GM12878 (cell line): ENCODE measurements at regions not wholly inside any gene's neighbourhood (a gene's known extent, or its start where the extent isn't known, plus 50 kb on each side); places are given as distances from the start of the nearest gene placed in this dataset.

Source experiments
- ATAC-seq: fragments of 200-7000 bp; cut with Tn5 transposase; 3 replicates; pipeline ENCODE4 v1.9.1; 2020; ENCODE audit warnings: mild to moderate bottlenecking, moderate library complexity
- BruUV-seq: library from RNA; stranded (reverse); fragments of 400-500 nt; replicated peaks from 2 replicates; lab custom pipeline; 2021; lab: Mats Ljungman, UMichigan
- CTCF ChIA-PET: fragments of 300-600 bp; sonication (Branson Sonifier 250); formaldehyde crosslinking; extraction: SDS; loops from one replicate; lab custom pipeline; 2021; ENCODE audit warnings: inconsistent platforms; lab: Yijun Ruan, JAX
- POLR2A ChIA-PET: fragments of 350-600 bp; formaldehyde crosslinking; extraction: SDS; loops from one replicate; lab custom pipeline; 2021; ENCODE audit warnings: inconsistent platforms; lab: Charles Lee
- RAD21 ChIA-PET: fragments of 300-600 bp; sonication (Branson Sonifier 250); formaldehyde crosslinking; loops from one replicate; lab custom pipeline; 2023; ENCODE audit warnings: antibody characterized with exemption; ENCODE audit not compliant: unreplicated experiment; lab: Charles Lee
- SMC1A ChIA-PET: fragments of 300-600 bp; sonication (Branson Sonifier 250); formaldehyde crosslinking; loops from one replicate; lab custom pipeline; 2023; ENCODE audit not compliant: unreplicated experiment, uncharacterized antibody; lab: Charles Lee
- DNase-seq: peaks from one replicate; pipeline ENCODE4 v3.0.0-alpha.2; 2011; ENCODE audit warnings: low read depth, low spot score
- FAIRE-seq: peaks from 3 replicates; lab custom pipeline; 2011; peaks lifted over from hg19 to GRCh38; lab: Jason Lieb, UNC
- H2AFZ ChIP-seq: 2 replicates; pipeline ENCODE4 v1.6.0; 2011; ENCODE audit warnings: low read depth, low read length, control low read depth; ENCODE audit not compliant: control insufficient read depth
- H3K27ac ChIP-seq: 2 replicates; pipeline ENCODE4 v1.5.1; 2011; ENCODE audit warnings: control low read depth; ENCODE audit not compliant: control insufficient read depth, insufficient read depth
- H3K27me3 ChIP-seq, 2 experiments: replicated peaks in 1 of 2; 2 replicates each; pipeline versions ENCODE4 v1.6.0 to v1.6.1; 2011; ENCODE audit warnings: low read length in 1 of 2; ENCODE audit not compliant: control insufficient read depth in 2 of 2, insufficient read depth in 2 of 2
- H3K36me3 ChIP-seq, 2 experiments: 2 replicates each; pipeline ENCODE4 v1.5.1; 2011; ENCODE audit warnings: low read length in 1 of 2; ENCODE audit not compliant: control insufficient read depth in 2 of 2, insufficient read depth in 2 of 2
- H3K4me1 ChIP-seq: 2 replicates; pipeline ENCODE4 v1.6.1; 2011; ENCODE audit warnings: mild to moderate bottlenecking, low read length, moderate library complexity, mixed read lengths; ENCODE audit not compliant: control insufficient read depth, insufficient read depth
- H3K4me2 ChIP-seq: 2 replicates; pipeline ENCODE4 v1.6.0; 2011; ENCODE audit warnings: control low read depth; ENCODE audit not compliant: control insufficient read depth, insufficient read depth
- H3K4me3 ChIP-seq: fragments of 200-600 bp; sonication (generic); 2 replicates; pipeline ENCODE4 v1.5.1; 2016
- H3K79me2 ChIP-seq: 2 replicates; pipeline ENCODE4 v1.6.0; 2011; ENCODE audit warnings: low read length; ENCODE audit not compliant: control insufficient read depth, insufficient read depth
- H3K9ac ChIP-seq: 2 replicates; pipeline ENCODE4 v1.8.0; 2011; ENCODE audit warnings: low read length, control low read depth, mixed read lengths; ENCODE audit not compliant: control insufficient read depth, insufficient read depth
- H3K9me3 ChIP-seq: replicated peaks from 3 replicates; pipeline ENCODE4 v1.5.1; 2011; ENCODE audit warnings: mild to moderate bottlenecking, low read length; ENCODE audit not compliant: control insufficient read depth, insufficient read depth
- H4K20me1 ChIP-seq: 2 replicates; pipeline ENCODE4 v1.6.0; 2011; ENCODE audit not compliant: control insufficient read depth, insufficient read depth
- ETV6 ChIP-seq, 2 experiments: fragments of 450-650 bp in 1 of 2; IDR thresholded peaks in 1 of 2; conservative IDR thresholded peaks in 1 of 2; 2 replicates each; pipeline ENCODE4 v1.6.1; 2014; ENCODE audit warnings: antibody characterized with exemption in 1 of 2, borderline replicate concordance in 1 of 2, low read depth in 1 of 2, mild to moderate bottlenecking in 1 of 2, moderate library complexity in 1 of 2
- GATAD2B ChIP-seq: fragments of 450-650 bp; conservative IDR thresholded peaks from 2 replicates; pipeline ENCODE4 v1.6.1; 2017; ENCODE audit warnings: low read depth, mild to moderate bottlenecking, moderate library complexity
- HDAC2 ChIP-seq: fragments of 200-600 bp; sonication (generic); IDR thresholded peaks from 2 replicates; pipeline ENCODE4 v1.6.1; 2017
- JUNB ChIP-seq: IDR thresholded peaks from 2 replicates; pipeline ENCODE4 v1.6.1; 2016; ENCODE audit warnings: antibody characterized with exemption, mild to moderate bottlenecking
- NBN ChIP-seq: fragments of 450-650 bp; IDR thresholded peaks from 2 replicates; pipeline ENCODE4 v1.6.1; 2016
- NFIC ChIP-seq: IDR thresholded peaks from 2 replicates; pipeline ENCODE4 v1.6.1; 2012; ENCODE audit warnings: low read depth, mild to moderate bottlenecking, inconsistent platforms, low read length, moderate library complexity
- PAX8 ChIP-seq: fragments of 450-650 bp; IDR thresholded peaks from 2 replicates; pipeline ENCODE4 v1.6.1; 2017; ENCODE audit warnings: mild to moderate bottlenecking, moderate library complexity
- RFX5 ChIP-seq: IDR thresholded peaks from 2 replicates; pipeline ENCODE4 v1.6.1; 2011; ENCODE audit warnings: low read depth, low read length, improper control_type of control experiment
- WRNIP1 ChIP-seq: IDR thresholded peaks from 2 replicates; pipeline ENCODE4 v1.6.1; 2011; ENCODE audit warnings: low read depth, low read length, improper control_type of control experiment, borderline replicate concordance
- ZNF622 ChIP-seq: fragments of 450-650 bp; IDR thresholded peaks from 2 replicates; pipeline ENCODE4 v1.6.1; 2017; ENCODE audit warnings: mild to moderate bottlenecking, inconsistent platforms
- WGBS: methylation state at CpG from one replicate; pipeline ENCODE4 v1.1.6; 2016; ENCODE audit warnings: low lambda C conversion rate; ENCODE audit not compliant: insufficient replicate concordance, insufficient coverage; ENCODE audit errors: missing lambda C conversion rate; 5-methylcytosine and 5-hydroxymethylcytosine counted together
- in situ Hi-C: fragments of 300-500 bp; cut with MboI; formaldehyde crosslinking; loops from 9 replicates; pipeline ENCODE4 v1.14.3; 2018; ENCODE audit warnings: mixed read lengths
- intact Hi-C: fragments of 100-400 bp; cut with micrococcal nuclease; formaldehyde crosslinking; loops from one replicate; pipeline ENCODE4 v1.14.2; 2022; ENCODE audit not compliant: unreplicated experiment
- TF ChIP-seq, protein P1 (sequence below): fragments of 450-650 bp; IDR thresholded peaks from 2 replicates; pipeline ENCODE4 v1.6.1; 2017; ENCODE audit warnings: antibody characterized with exemption, mild to moderate bottlenecking, moderate library complexity
- TF ChIP-seq, protein P2 (sequence below): fragments of 450-650 bp; formaldehyde crosslinking; IDR thresholded peaks from 2 replicates; pipeline ENCODE4 v1.4.0; 2020; ENCODE audit warnings: mild to moderate bottlenecking, moderate library complexity

DNA sequence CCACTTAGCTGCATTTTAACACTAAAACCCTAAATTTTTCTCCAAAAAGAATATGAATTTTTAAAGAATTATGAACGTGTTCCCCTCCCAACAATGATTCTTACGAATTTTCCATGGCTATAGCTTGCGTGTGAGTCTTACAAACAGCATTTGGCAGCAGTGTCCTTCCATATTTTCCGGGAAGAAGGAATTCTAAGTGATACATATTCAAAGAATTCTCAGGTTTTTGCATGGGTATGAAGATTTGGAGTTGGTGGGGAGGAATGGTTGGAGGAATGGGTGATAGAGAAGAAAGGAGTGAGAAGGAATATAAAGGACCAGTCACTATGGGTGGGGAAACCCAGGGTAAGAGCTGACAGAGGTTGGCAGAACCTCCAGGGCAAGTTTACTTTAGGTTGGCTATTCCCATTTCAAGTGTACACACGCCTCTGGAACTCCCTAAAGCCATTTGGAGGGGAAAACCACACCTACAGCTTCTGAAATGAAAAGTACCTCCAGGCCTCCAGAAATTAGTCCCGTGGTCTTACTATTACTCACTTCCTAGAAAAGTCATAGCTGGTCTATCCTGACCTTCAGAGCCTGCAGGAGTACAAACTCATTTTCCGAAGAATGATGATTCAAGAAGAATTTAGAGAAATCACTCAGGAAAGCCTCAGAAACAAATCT, 420.8 kb upstream of the DIPK2B start (continued):
- TF ChIP-seq, protein P1, sequence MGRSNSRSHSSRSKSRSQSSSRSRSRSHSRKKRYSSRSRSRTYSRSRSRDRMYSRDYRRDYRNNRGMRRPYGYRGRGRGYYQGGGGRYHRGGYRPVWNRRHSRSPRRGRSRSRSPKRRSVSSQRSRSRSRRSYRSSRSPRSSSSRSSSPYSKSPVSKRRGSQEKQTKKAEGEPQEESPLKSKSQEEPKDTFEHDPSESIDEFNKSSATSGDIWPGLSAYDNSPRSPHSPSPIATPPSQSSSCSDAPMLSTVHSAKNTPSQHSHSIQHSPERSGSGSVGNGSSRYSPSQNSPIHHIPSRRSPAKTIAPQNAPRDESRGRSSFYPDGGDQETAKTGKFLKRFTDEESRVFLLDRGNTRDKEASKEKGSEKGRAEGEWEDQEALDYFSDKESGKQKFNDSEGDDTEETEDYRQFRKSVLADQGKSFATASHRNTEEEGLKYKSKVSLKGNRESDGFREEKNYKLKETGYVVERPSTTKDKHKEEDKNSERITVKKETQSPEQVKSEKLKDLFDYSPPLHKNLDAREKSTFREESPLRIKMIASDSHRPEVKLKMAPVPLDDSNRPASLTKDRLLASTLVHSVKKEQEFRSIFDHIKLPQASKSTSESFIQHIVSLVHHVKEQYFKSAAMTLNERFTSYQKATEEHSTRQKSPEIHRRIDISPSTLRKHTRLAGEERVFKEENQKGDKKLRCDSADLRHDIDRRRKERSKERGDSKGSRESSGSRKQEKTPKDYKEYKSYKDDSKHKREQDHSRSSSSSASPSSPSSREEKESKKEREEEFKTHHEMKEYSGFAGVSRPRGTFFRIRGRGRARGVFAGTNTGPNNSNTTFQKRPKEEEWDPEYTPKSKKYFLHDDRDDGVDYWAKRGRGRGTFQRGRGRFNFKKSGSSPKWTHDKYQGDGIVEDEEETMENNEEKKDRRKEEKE = no peak
- TF ChIP-seq NFIC = peak; percentile 80
- no peak for TF ChIP-seq RFX5
- TF ChIP-seq, all 136 proteins: peak for 11

DNA sequence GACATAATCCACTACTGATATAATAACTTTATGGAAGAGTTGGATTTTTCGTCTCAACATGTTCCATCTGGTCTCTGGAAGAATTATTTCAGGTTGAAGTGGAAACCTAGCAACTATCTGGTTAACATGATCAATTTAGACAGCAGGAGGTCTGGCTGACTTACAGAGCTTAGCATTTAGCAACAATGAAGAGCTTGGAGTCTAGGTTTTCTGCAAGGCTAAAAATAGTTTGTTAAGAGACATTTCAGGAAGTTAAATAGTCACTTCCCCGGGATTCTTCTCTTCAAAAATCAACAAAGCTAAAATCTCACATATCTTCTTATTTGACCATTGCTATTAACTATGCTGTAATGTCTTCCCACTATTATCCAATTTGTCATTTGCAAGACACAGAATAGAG, 418.6 kb upstream of the DIPK2B start:
- no TSS peak for BruUV-seq
- DNase-seq = no peak
- H3K9me3 ChIP-seq = no peaks in the 10 kb centered on the region; the same call in 2 of the 3 replicates
- in situ Hi-C loops (no loop called here), intact Hi-C loops (no loop called here)
- no peak overlapping the region for H2AFZ ChIP-seq
- no peak overlapping the region for H3K9ac ChIP-seq
- ChIA-PET CTCF (no interaction called here), RAD21 (no interaction called here), POLR2A (no interaction called here), SMC1A (no interaction called here)
- no peak overlapping the region for H3K27ac ChIP-seq
- no peaks in the 10 kb centered on the region for H4K20me1 ChIP-seq
- H3K4me1 ChIP-seq = no peaks in the 10 kb centered on the region
- H3K4me2 ChIP-seq = no peak overlapping the region
- no peaks in the 10 kb centered on the region for H3K79me2 ChIP-seq
- WGBS = 0% methylated on average over 2 of the region's 2 CpGs
- TF ChIP-seq ETV6 (conservative IDR thresholded peaks at IDR 0.05 in 1 of 2, IDR thresholded peaks at IDR 0.05 in 1 of 2; ENCODE audit: borderline replicate concordance in 1 of 2, low read depth in 1 of 2) (no peak), HDAC2 (no peak), JUNB (no peak), WRNIP1 (no peak), GATAD2B (no peak), NBN (no peak), PAX8 (no peak), ZNF622 (no peak)
- TF ChIP-seq, protein P2, sequence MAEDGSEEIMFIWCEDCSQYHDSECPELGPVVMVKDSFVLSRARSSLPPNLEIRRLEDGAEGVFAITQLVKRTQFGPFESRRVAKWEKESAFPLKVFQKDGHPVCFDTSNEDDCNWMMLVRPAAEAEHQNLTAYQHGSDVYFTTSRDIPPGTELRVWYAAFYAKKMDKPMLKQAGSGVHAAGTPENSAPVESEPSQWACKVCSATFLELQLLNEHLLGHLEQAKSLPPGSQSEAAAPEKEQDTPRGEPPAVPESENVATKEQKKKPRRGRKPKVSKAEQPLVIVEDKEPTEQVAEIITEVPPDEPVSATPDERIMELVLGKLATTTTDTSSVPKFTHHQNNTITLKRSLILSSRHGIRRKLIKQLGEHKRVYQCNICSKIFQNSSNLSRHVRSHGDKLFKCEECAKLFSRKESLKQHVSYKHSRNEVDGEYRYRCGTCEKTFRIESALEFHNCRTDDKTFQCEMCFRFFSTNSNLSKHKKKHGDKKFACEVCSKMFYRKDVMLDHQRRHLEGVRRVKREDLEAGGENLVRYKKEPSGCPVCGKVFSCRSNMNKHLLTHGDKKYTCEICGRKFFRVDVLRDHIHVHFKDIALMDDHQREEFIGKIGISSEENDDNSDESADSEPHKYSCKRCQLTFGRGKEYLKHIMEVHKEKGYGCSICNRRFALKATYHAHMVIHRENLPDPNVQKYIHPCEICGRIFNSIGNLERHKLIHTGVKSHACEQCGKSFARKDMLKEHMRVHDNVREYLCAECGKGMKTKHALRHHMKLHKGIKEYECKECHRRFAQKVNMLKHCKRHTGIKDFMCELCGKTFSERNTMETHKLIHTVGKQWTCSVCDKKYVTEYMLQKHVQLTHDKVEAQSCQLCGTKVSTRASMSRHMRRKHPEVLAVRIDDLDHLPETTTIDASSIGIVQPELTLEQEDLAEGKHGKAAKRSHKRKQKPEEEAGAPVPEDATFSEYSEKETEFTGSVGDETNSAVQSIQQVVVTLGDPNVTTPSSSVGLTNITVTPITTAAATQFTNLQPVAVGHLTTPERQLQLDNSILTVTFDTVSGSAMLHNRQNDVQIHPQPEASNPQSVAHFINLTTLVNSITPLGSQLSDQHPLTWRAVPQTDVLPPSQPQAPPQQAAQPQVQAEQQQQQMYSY (CRISPR knock-in tag) = no peak
- FAIRE-seq = no peak
- no peaks in the 10 kb centered on the region for H3K27me3 ChIP-seq
- H3K4me3 ChIP-seq = no peak overlapping the region
- H3K36me3 ChIP-seq = no peaks in the 10 kb centered on the region
- no peak for ATAC-seq
